Upper lobe of right lung (tissue), 1 donor: ENCODE measurements at regions not wholly inside any gene's neighbourhood (a gene's known extent, or its start where the extent isn't known, plus 50 kb on each side); places are given as distances from the start of the nearest gene placed in this dataset.

Experiments used
- ATAC-seq: fragments of 200-7000 bp; cut with Tn5 transposase; one replicate; pipeline ENCODE4 v1.9.1; 2020; ENCODE audit warnings: mild to moderate bottlenecking, moderate library complexity
- DNase-seq: peaks from one replicate; pipeline ENCODE4 v3.0.0-alpha.2; 2020
- H3K27ac ChIP-seq: fragments of 200-600 bp; one replicate; pipeline ENCODE4 v1.8.0; 2022
- H3K27me3 ChIP-seq: fragments of 200-600 bp; one replicate; pipeline ENCODE4 v1.8.0; 2022; ENCODE audit warnings: mild to moderate bottlenecking
- H3K36me3 ChIP-seq: fragments of 200-600 bp; one replicate; pipeline ENCODE4 v1.8.0; 2022
- H3K4me1 ChIP-seq: fragments of 200-600 bp; one replicate; pipeline ENCODE4 v1.8.0; 2022
- H3K4me3 ChIP-seq: fragments of 200-600 bp; one replicate; pipeline ENCODE4 v1.8.0; 2022; ENCODE audit warnings: mild to moderate bottlenecking
- H3K9me3 ChIP-seq: fragments of 200-600 bp; one replicate; pipeline ENCODE4 v1.8.0; 2022
- CTCF ChIP-seq: fragments of 200-600 bp; IDR thresholded peaks from one replicate; pipeline ENCODE4 v1.8.0; 2022; ENCODE audit warnings: antibody characterized with exemption
- intact Hi-C: fragments of 100-400 bp; cut with DNase I; formaldehyde crosslinking; loops from one replicate; pipeline ENCODE4 v1.11.0; 2022
- donor health status: DM: no; HTN: yes; CAD: no; lungs with severe emphysema.

- no peaks in the 10 kb centered on the region for H3K27me3 ChIP-seq
- H3K4me1 ChIP-seq = no peaks in the 10 kb centered on the region
- no peak overlapping the region for H3K4me3 ChIP-seq
- H3K36me3 ChIP-seq = no peaks in the 10 kb centered on the region
- intact Hi-C loops = no loop called here
- no peak for TF ChIP-seq CTCF
- no peak overlapping the region for H3K27ac ChIP-seq
- ATAC-seq = no peak
- no peaks in the 10 kb centered on the region for H3K9me3 ChIP-seq
- no peak for DNase-seq
Observed at GRCh38 chr15:35748105-35748504, 202.1 kb upstream of the DPH6 start.

DNA sequence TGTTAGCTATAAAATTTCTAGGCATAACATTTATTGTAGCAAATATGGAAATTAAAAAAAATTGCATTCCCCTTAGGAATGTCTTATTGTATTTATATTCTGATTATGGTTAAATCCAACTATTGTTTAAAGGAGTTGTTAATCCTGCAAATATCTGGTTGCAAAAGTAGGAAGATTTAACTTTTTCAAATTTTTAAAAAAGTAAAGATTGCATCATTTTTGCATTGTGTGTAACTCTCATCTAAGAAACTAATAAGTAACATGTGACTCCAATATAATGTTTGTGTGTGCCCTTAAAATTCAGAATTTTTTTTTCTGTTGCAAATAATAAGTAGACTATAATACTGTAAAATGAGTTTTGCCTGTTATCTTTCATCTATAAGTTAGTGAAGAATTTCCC, 204.1 kb upstream of the DPH6 start:
- no peak for TF ChIP-seq CTCF
- no peaks in the 10 kb centered on the region for H3K4me1 ChIP-seq
- no peaks in the 10 kb centered on the region for H3K27me3 ChIP-seq
- ATAC-seq = no peak
- intact Hi-C loops = no loop called here
- no peak overlapping the region for H3K27ac ChIP-seq
- H3K36me3 ChIP-seq = no peaks in the 10 kb centered on the region
- DNase-seq = no peak
- H3K4me3 ChIP-seq = no peak overlapping the region
- H3K9me3 ChIP-seq = no peaks in the 10 kb centered on the region

DNA sequence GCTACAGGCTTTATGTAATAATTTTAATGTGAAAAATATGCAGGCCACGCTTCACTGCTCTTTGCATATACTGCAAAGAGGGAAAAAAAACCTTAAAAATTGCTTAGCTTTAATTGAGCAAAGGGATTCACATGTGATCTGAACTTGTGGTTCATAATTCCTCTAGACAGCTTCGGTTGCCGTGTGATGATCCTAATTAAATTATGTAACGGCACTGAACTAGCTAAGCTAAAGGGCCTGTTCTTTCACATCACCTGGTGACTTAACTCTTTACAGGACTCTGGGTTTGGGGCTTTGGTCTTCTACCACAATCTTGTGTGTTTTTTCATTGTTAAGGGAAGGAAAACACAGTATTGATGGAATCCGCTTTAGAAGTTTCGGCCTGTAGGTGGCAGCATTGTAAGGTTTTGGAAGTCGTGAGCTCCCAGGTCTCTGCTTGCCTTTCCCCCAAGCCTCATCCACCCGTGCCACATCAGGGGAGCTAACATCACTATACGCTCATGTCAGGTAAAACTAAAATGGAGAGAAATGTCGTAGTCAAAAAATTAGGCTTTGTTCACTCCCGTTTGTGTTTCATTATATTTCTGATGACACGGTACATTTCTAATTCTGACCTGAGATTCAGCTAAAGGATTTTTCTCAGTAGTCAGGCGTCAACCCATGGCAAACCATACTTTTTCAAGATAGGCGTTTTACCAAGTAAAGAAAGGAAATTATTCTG, 205.6 kb upstream of the DPH6 start:
- Histone ChIP-seq H3K27me3 (no peaks in the 10 kb centered on the region), H3K9me3 (no peaks in the 10 kb centered on the region), H3K27ac (no peak overlapping the region), H3K4me3 (no peak overlapping the region), H3K4me1 (no peaks in the 10 kb centered on the region), H3K36me3 (no peaks in the 10 kb centered on the region)
- peak; percentile 86 for ATAC-seq
- intact Hi-C loops = no loop called here
- TF ChIP-seq CTCF = peak; percentile 79
- no peak for DNase-seq

DNA sequence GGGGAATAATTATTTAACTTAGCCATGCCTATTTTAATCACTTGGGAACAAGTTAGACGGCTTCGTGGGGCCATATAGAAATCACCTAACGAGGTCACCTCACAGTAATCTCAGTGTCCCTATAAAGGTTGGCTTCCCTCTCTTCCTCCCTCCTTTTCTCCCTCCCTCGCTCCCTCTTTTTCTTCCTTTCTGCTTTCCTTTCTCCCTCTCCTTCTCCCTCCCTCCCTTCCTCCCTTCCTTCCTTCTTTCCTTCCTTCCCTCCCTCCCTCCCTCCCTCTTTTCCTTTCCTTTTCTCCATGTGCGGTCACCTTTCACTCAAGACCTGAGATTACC, 206.1 kb upstream of the DPH6 start:
- Histone ChIP-seq H3K27me3 (no peaks in the 10 kb centered on the region), H3K36me3 (no peaks in the 10 kb centered on the region), H3K27ac (no peak overlapping the region), H3K4me1 (no peaks in the 10 kb centered on the region), H3K9me3 (no peaks in the 10 kb centered on the region), H3K4me3 (no peak overlapping the region)
- DNase-seq = no peak
- no peak for TF ChIP-seq CTCF
- intact Hi-C loops = no loop called here
- ATAC-seq = no peak

DNA sequence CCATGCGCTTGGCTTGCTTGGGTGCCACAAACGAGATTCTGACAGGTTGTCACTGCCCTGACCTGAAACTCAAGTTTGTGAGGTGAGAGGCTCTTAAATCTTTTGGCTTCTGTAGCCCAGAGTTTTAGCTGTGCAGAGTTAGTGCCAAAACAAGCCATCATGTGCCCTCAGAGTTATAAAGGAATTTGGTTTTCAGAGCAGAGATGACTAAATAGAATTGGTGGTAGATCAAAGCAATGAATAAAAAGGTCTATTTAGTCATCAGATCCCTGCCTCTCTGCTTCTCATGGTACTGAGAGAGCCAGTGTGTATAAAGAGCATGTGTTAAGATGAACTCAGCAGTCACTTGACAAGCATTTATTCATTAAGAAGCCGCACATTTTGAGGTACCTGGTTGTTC, 207.5 kb upstream of the DPH6 start:
- Histone ChIP-seq H3K27me3 (no peaks in the 10 kb centered on the region), H3K36me3 (no peaks in the 10 kb centered on the region), H3K4me1 (no peaks in the 10 kb centered on the region), H3K9me3 (no peaks in the 10 kb centered on the region), H3K4me3 (no peak overlapping the region), H3K27ac (no peak overlapping the region)
- TF ChIP-seq CTCF = no peak
- no peak for DNase-seq
- intact Hi-C loops = no loop called here
- ATAC-seq = no peak

DNA sequence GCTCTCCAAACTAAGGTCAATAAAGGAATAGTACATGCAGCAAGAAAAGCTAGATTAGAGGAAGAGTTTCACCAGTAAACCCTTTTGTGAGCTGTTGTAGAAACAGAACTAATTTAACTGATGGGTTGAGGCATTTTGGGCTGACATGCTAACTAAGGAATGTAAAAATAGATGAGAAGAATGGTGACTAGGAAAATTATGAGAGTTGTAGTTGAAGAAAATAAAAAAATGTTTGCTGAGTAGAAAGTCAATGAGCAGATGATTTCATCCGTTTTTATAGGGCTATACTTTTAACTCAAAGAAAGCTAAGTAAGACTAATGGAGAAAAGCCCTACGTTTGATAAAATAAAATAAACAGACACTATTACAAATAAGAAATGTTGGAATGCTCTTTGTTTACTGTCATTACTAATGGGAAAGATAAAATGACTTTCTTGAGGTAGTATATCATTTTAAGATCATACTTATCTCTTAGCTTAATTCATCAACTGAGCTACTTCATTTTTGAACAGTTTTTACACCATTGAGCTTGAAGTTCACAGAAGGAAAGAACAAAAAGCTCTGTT, 209.4 kb upstream of the DPH6 start:
- Histone ChIP-seq H3K36me3 (no peaks in the 10 kb centered on the region), H3K27ac (no peak overlapping the region), H3K4me1 (no peaks in the 10 kb centered on the region), H3K4me3 (no peak overlapping the region), H3K27me3 (no peaks in the 10 kb centered on the region), H3K9me3 (no peaks in the 10 kb centered on the region)
- no peak for ATAC-seq
- no peak for DNase-seq
- no peak for TF ChIP-seq CTCF
- intact Hi-C loops = no loop called here
